K562 (cell line): ENCODE measurements at regions not wholly inside any gene's neighbourhood (a gene's known extent, or its start where the extent isn't known, plus 50 kb on each side); places are given as distances from the start of the nearest gene placed in this dataset.

Source experiments
- ATAC-seq: fragments of 200-7000 bp; cut with Tn5 transposase; 3 replicates; pipeline ENCODE4 v1.9.1; 2020; ENCODE audit warnings: moderate library complexity
- BruUV-seq: library from RNA; stranded (reverse); fragments of 400-500 nt; replicated peaks from 2 replicates; lab custom pipeline; 2021; lab: Mats Ljungman, UMichigan
- CTCF ChIA-PET: fragments of 300-600 bp; formaldehyde crosslinking; extraction: SDS; loops from one replicate; lab custom pipeline; 2021; ENCODE audit warnings: low intra/inter-chr PET ratio; lab: Yijun Ruan, JAX
- POLR2A ChIA-PET: fragments of 300-600, 350-650 bp; sonication (Branson Sonifier 250); formaldehyde crosslinking; extraction: SDS; loops from one replicate; lab custom pipeline; 2021; ENCODE audit warnings: antibody characterized with exemption, inconsistent platforms; lab: Yijun Ruan, JAX
- DNase-seq, 4 experiments: peaks; one replicate each; pipeline versions ENCODE4 v3.0.0 to v3.0.0-alpha.2; 2011 to 2018; ENCODE audit warnings: low spot score in 3 of 4, mixed read lengths in 3 of 4; ENCODE audit errors: extremely low read depth in 1 of 4
- FAIRE-seq: peaks from 2 replicates; lab custom pipeline; 2011; peaks lifted over from hg19 to GRCh38; lab: Jason Lieb, UNC
- H2AFZ ChIP-seq: 2 replicates; pipeline ENCODE4 v1.6.0; 2011; ENCODE audit warnings: low read depth, low read length, control low read depth, inconsistent platforms
- H3K27ac ChIP-seq: fragments of 200-600 bp; 3 replicates; pipeline ENCODE4 v1.8.0; 2011; ENCODE audit warnings: low read depth, mild to moderate bottlenecking, control low read depth, inconsistent platforms, low read length, moderate library complexity, mixed read lengths; ENCODE audit errors: extremely low read depth
- H3K27me3 ChIP-seq, 2 experiments: fragments of 300-600 bp in 1 of 2; 2 replicates in 1 of 2; 3 replicates in 1 of 2; pipeline versions ENCODE4 v1.6.0 to v1.8.0; 2011; ENCODE audit warnings: inconsistent platforms in 2 of 2, low read length in 2 of 2, mild to moderate bottlenecking in 1 of 2, mixed read lengths in 1 of 2, moderate library complexity in 1 of 2; ENCODE audit not compliant: control insufficient read depth in 2 of 2, insufficient read depth in 2 of 2
- H3K36me3 ChIP-seq: fragments of 300-600 bp; 3 replicates; pipeline ENCODE4 v1.8.0; 2011; ENCODE audit warnings: mild to moderate bottlenecking, low read length, inconsistent platforms; ENCODE audit not compliant: control insufficient read depth, insufficient read depth
- H3K4me1 ChIP-seq, 2 experiments: fragments of 200-600 bp in 1 of 2; replicated peaks in 1 of 2; 2 replicates in 1 of 2; 3 replicates in 1 of 2; pipeline versions ENCODE4 v1.5.1 to v1.8.0; 2011; ENCODE audit warnings: inconsistent platforms in 2 of 2, low read length in 2 of 2, mild to moderate bottlenecking in 1 of 2, mixed read lengths in 1 of 2, moderate library complexity in 1 of 2; ENCODE audit not compliant: control insufficient read depth in 2 of 2, insufficient read depth in 2 of 2
- H3K4me2 ChIP-seq: 2 replicates; pipeline ENCODE4 v1.6.1; 2011; ENCODE audit warnings: low read length, control low read depth, inconsistent platforms, mixed read lengths; ENCODE audit not compliant: insufficient read depth
- H3K4me3 ChIP-seq: fragments of 200-600 bp; sonication (generic), shearing (Covaris generic); 2 replicates; pipeline ENCODE4 v1.5.1; 2016; ENCODE audit warnings: control low read depth, inconsistent platforms
- H3K79me2 ChIP-seq: fragments of 200-600 bp; 3 replicates; pipeline ENCODE4 v1.8.0; 2011; ENCODE audit warnings: low read length, inconsistent platforms; ENCODE audit not compliant: control insufficient read depth, insufficient read depth
- H3K9ac ChIP-seq, 2 experiments: 2 replicates each; pipeline versions ENCODE4 v1.6.0 to v1.6.1; 2011; ENCODE audit warnings: low read depth in 2 of 2, low read length in 2 of 2, control low read depth in 1 of 2, inconsistent platforms in 1 of 2, mild to moderate bottlenecking in 1 of 2, mixed read lengths in 1 of 2; ENCODE audit not compliant: insufficient read depth in 1 of 2
- H3K9me1 ChIP-seq: one replicate; pipeline ENCODE4 v1.6.0; 2011; ENCODE audit warnings: inconsistent platforms, mild to moderate bottlenecking, low read length, moderate library complexity; ENCODE audit not compliant: control insufficient read depth, insufficient read depth
- H3K9me3 ChIP-seq: replicated peaks from 2 replicates; pipeline ENCODE4 v1.5.1; 2011; ENCODE audit warnings: low read depth, low read length, inconsistent platforms; ENCODE audit not compliant: control insufficient read depth, insufficient read depth
- H4K20me1 ChIP-seq: replicated peaks from 2 replicates; pipeline ENCODE4 v1.6.1; 2011; ENCODE audit warnings: low read length, inconsistent platforms, mixed read lengths; ENCODE audit not compliant: control insufficient read depth, insufficient read depth
- CCNT2 ChIP-seq: IDR thresholded peaks from 2 replicates; pipeline ENCODE4 v1.6.1; 2011; ENCODE audit warnings: borderline replicate concordance, low read depth, mild to moderate bottlenecking, moderate library complexity, mixed read lengths, low read length; ENCODE audit not compliant: insufficient read length; ENCODE audit errors: extremely low read depth
- ELF1 ChIP-seq: fragments of 200-800 bp; sonication (Bioruptor generic); IDR thresholded peaks from 2 replicates; pipeline ENCODE4 v1.6.1; 2016; ENCODE audit warnings: missing genetic modification characterization, missing compliant biosample characterization
- GTF2E2 ChIP-seq: fragments of 200-800 bp; sonication (Bioruptor generic); IDR thresholded peaks from 2 replicates; pipeline ENCODE4 v1.6.1; 2016; ENCODE audit warnings: missing genetic modification characterization, missing compliant biosample characterization
- MAX ChIP-seq: sonication (generic); formaldehyde crosslinking; IDR thresholded peaks from 2 replicates; pipeline ENCODE4 v1.9.0; 2022; ENCODE audit warnings: mild to moderate bottlenecking, missing genetic modification reagents
- MYC ChIP-seq, 2 experiments: fragments of 250-450 bp in 1 of 2; sonication (Bioruptor Pico) in 1 of 2; IDR thresholded peaks; 2 replicates each; pipeline versions ENCODE4 v1.5.1 to v1.6.1; 2012 to 2021; ENCODE audit warnings: low read depth in 2 of 2, borderline replicate concordance in 1 of 2, improper control_type of control experiment in 1 of 2, low read length in 1 of 2, mild to moderate bottlenecking in 1 of 2, moderate library complexity in 1 of 2
- POLR3G ChIP-seq: IDR thresholded peaks from 2 replicates; pipeline ENCODE4 v1.6.1; 2011; ENCODE audit not compliant: insufficient read length, insufficient replicate concordance; ENCODE audit errors: extremely low read depth
- RAD51 ChIP-seq: fragments of 450-650 bp; IDR thresholded peaks from 2 replicates; pipeline ENCODE4 v1.7.1; 2016; ENCODE audit warnings: low read depth, mild to moderate bottlenecking, borderline replicate concordance
- RBM34 ChIP-seq: fragments of 200-400 bp; formaldehyde crosslinking; IDR thresholded peaks from 2 replicates; pipeline ENCODE4 v1.6.1; 2018; ENCODE audit warnings: low read length, borderline replicate concordance; ENCODE audit not compliant: insufficient read depth
- SMAD3 ChIP-seq: fragments of 450-650 bp; formaldehyde crosslinking; conservative IDR thresholded peaks from 2 replicates; pipeline ENCODE4 v1.4.0; 2020; ENCODE audit warnings: mild to moderate bottlenecking
- SMAD4 ChIP-seq: fragments of 250-450 bp; sonication (Bioruptor Pico); conservative IDR thresholded peaks from 2 replicates; pipeline ENCODE4 v1.8.0; 2021; ENCODE audit warnings: inconsistent platforms, mild to moderate bottlenecking, moderate library complexity
- ZNF23 ChIP-seq: fragments of 250-450 bp; sonication (Bioruptor Pico); IDR thresholded peaks from 2 replicates; pipeline ENCODE4 v1.4.0; 2020; ENCODE audit warnings: mild to moderate bottlenecking
- ZNF318 ChIP-seq, 2 experiments: fragments of 450-650 bp; IDR thresholded peaks; 2 replicates each; pipeline ENCODE4 v1.6.1; 2016; ENCODE audit warnings: mild to moderate bottlenecking in 2 of 2, borderline replicate concordance in 1 of 2, low read depth in 1 of 2, moderate library complexity in 1 of 2
- ZNF384 ChIP-seq: IDR thresholded peaks from 2 replicates; pipeline ENCODE4 v1.6.1; 2012; ENCODE audit warnings: low read depth, low read length, improper control_type of control experiment
- ZSCAN29 ChIP-seq: fragments of 450-650 bp; IDR thresholded peaks from 2 replicates; pipeline ENCODE4 v1.6.1; 2017
- WGBS: fragments of 100-300 bp; shearing (Covaris generic); methylation state at CpG from one replicate; pipeline ENCODE4 v1.1.6; 2016; ENCODE audit warnings: low coverage, mixed read lengths; ENCODE audit not compliant: insufficient coverage; ENCODE audit errors: missing lambda C conversion rate; 5-methylcytosine and 5-hydroxymethylcytosine counted together
- in situ Hi-C: fragments of 300-500 bp; cut with MboI; formaldehyde crosslinking; loops from 4 replicates; pipeline ENCODE4 v1.15.0; 2018; ENCODE audit warnings: inconsistent platforms, mixed read lengths
- intact Hi-C: fragments of 100-400 bp; cut with micrococcal nuclease; formaldehyde crosslinking; loops from 2 replicates; pipeline ENCODE4 v1.14.2; 2022

- in situ Hi-C loops = no loop called here
- intact Hi-C loops = no loop called here
- POLR2A ChIA-PET = no interaction called here
- Histone ChIP-seq H3K4me3 (no peak overlapping the region), H3K9ac (no peak overlapping the region), H3K36me3 (no peaks in the 10 kb centered on the region), H3K79me2 (no peaks in the 10 kb centered on the region), H2AFZ (no peak overlapping the region), H3K27ac (no peak overlapping the region), H3K9me3 (no peaks in the 10 kb centered on the region), H3K4me1 (no peaks in the 10 kb centered on the region), H3K4me2 (no peak overlapping the region), H4K20me1 (no peaks in the 10 kb centered on the region), H3K9me1 (no peaks in the 10 kb centered on the region), H3K27me3 (no peaks in the 10 kb centered on the region)
- ATAC-seq (no peak), FAIRE-seq (no peak), DNase-seq (no peak)
- TF ChIP-seq ZSCAN29 (no peak), GTF2E2 (tag) (no peak), RBM34 (no peak), RAD51 (no peak), POLR3G (no peak), ELF1 (no peak), SMAD3 (CRISPR knock-in tag) (no peak), MYC (IDR thresholded peaks at IDR 0.05; ENCODE audit: low read depth, low read length) (no peak), MYC (CRISPR knock-in tag; IDR thresholded peaks at IDR 0.05; ENCODE audit: borderline replicate concordance, low read depth) (no peak), MAX (CRISPR knock-in tag) (no peak), ZNF23 (CRISPR knock-in tag) (no peak), ZNF384 (no peak), CCNT2 (no peak), ZNF318 (IDR thresholded peaks at IDR 0.05; ENCODE audit: borderline replicate concordance in 1 of 2, low read depth in 1 of 2) (no peak), SMAD4 (CRISPR knock-in tag) (no peak)
- CTCF ChIA-PET = no interaction called here
- no TSS peak for BruUV-seq
- WGBS = 0% methylated on average over 4 of the region's 4 CpGs
Measured at GRCh38 chr13:47837906-47838305, 163.2 kb downstream of the SUCLA2 start.
